ENCODE measurements at regions not wholly inside any gene's neighbourhood (a gene's known extent, or its start where the extent isn't known, plus 50 kb on each side); places are given as distances from the start of the nearest gene placed in this dataset.
"Not testable (repeated sequence)": the region's sequence is repeated elsewhere in the genome, so short reads cannot be mapped to it uniquely, and the experiment has no call there.

- not testable (repeated sequence) for H3K36me3 ChIP-seq (ENCODE audit: control insufficient read depth in 1 of 2, insufficient read depth in 2 of 2, low read depth in 1 of 2, low read length in 2 of 2); H2AFZ ChIP-seq (ENCODE audit: low read depth, low read length); H3K27ac ChIP-seq (ENCODE audit: low read length, poor library complexity, severe bottlenecking); H2BK120ac ChIP-seq (ENCODE audit: low read depth, low read length); H4K91ac ChIP-seq (ENCODE audit: low read length); H3K4me3 ChIP-seq (ENCODE audit: insufficient read depth in 1 of 2, low read depth in 1 of 2, low read length in 2 of 2); H3K4me2 ChIP-seq (ENCODE audit: low read length, poor library complexity, severe bottlenecking); H2BK5ac ChIP-seq (ENCODE audit: low read depth, low read length, poor library complexity, severe bottlenecking); H3K9me3 ChIP-seq (ENCODE audit: control insufficient read depth, low read length); H3K18ac ChIP-seq (ENCODE audit: low read depth in 1 of 2, low read length in 2 of 2); H2AK5ac ChIP-seq (ENCODE audit: low read length, severe bottlenecking); H3K4me1 ChIP-seq (ENCODE audit: control insufficient read depth, insufficient read depth, low read depth, low read length); DNase-seq; H3K23ac ChIP-seq (ENCODE audit: low read length in 2 of 2); H2BK15ac ChIP-seq (ENCODE audit: low read depth, poor library complexity, severe bottlenecking); H3K79me1 ChIP-seq (replicated peaks; ENCODE audit: low read length, poor library complexity, severe bottlenecking); H3K14ac ChIP-seq (ENCODE audit: low read length in 2 of 2); H2BK12ac ChIP-seq (ENCODE audit: low read length in 2 of 2); H4K8ac ChIP-seq (ENCODE audit: low read length); H3K9ac ChIP-seq (ENCODE audit: low read length); H3K27me3 ChIP-seq (ENCODE audit: control insufficient read depth in 1 of 2, insufficient read depth in 1 of 2, low read length in 2 of 2); H3K4ac ChIP-seq (ENCODE audit: low read depth in 1 of 2, low read length in 2 of 2)
- no CpG with 5 or more reads among the region's 4 CpGs for WGBS
These were observed 1197.2 kb downstream of the RPIA start for GRCh38 chr2:89888693-89889092.

- not testable (repeated sequence) for H3K9me3 ChIP-seq (ENCODE audit: control insufficient read depth, low read length); DNase-seq; H3K4ac ChIP-seq (ENCODE audit: low read depth in 1 of 2, low read length in 2 of 2); H3K27me3 ChIP-seq (ENCODE audit: control insufficient read depth in 1 of 2, insufficient read depth in 1 of 2, low read length in 2 of 2); H3K4me1 ChIP-seq (ENCODE audit: control insufficient read depth, insufficient read depth, low read depth, low read length); H3K79me1 ChIP-seq (replicated peaks; ENCODE audit: low read length, poor library complexity, severe bottlenecking); H3K23ac ChIP-seq (ENCODE audit: low read length in 2 of 2); H3K27ac ChIP-seq (ENCODE audit: low read length, poor library complexity, severe bottlenecking); H3K9ac ChIP-seq (ENCODE audit: low read length); H2BK120ac ChIP-seq (ENCODE audit: low read depth, low read length); H3K4me3 ChIP-seq (ENCODE audit: insufficient read depth in 1 of 2, low read depth in 1 of 2, low read length in 2 of 2); H3K18ac ChIP-seq (ENCODE audit: low read depth in 1 of 2, low read length in 2 of 2); H2BK5ac ChIP-seq (ENCODE audit: low read depth, low read length, poor library complexity, severe bottlenecking); H2BK15ac ChIP-seq (ENCODE audit: low read depth, poor library complexity, severe bottlenecking); H3K4me2 ChIP-seq (ENCODE audit: low read length, poor library complexity, severe bottlenecking); H2BK12ac ChIP-seq (ENCODE audit: low read length in 2 of 2); H4K91ac ChIP-seq (ENCODE audit: low read length); H2AFZ ChIP-seq (ENCODE audit: low read depth, low read length); H4K8ac ChIP-seq (ENCODE audit: low read length); H2AK5ac ChIP-seq (ENCODE audit: low read length, severe bottlenecking); H3K36me3 ChIP-seq (ENCODE audit: control insufficient read depth in 1 of 2, insufficient read depth in 2 of 2, low read depth in 1 of 2, low read length in 2 of 2); H3K14ac ChIP-seq (ENCODE audit: low read length in 2 of 2)
- no CpG with 5 or more reads among the region's 7 CpGs for WGBS
These were observed 1198.8 kb downstream of the RPIA start for GRCh38 chr2:89890185-89890773.

GRCh38 chr2:89894988-89895387, 1203.5 kb downstream of the RPIA start:
- H3K79me1 ChIP-seq (replicated peaks; ENCODE audit: low read length, poor library complexity, severe bottlenecking); H2AK5ac ChIP-seq (ENCODE audit: low read length, severe bottlenecking); H2BK15ac ChIP-seq (ENCODE audit: low read depth, poor library complexity, severe bottlenecking); H3K14ac ChIP-seq (ENCODE audit: low read length in 2 of 2); DNase-seq; H2AFZ ChIP-seq (ENCODE audit: low read depth, low read length); H3K27ac ChIP-seq (ENCODE audit: low read length, poor library complexity, severe bottlenecking); H4K8ac ChIP-seq (ENCODE audit: low read length); H3K9ac ChIP-seq (ENCODE audit: low read length); H3K18ac ChIP-seq (ENCODE audit: low read depth in 1 of 2, low read length in 2 of 2); H3K36me3 ChIP-seq (ENCODE audit: control insufficient read depth in 1 of 2, insufficient read depth in 2 of 2, low read depth in 1 of 2, low read length in 2 of 2); H2BK120ac ChIP-seq (ENCODE audit: low read depth, low read length); H3K4me1 ChIP-seq (ENCODE audit: control insufficient read depth, insufficient read depth, low read depth, low read length); H3K4me3 ChIP-seq (ENCODE audit: insufficient read depth in 1 of 2, low read depth in 1 of 2, low read length in 2 of 2); H4K91ac ChIP-seq (ENCODE audit: low read length); H3K27me3 ChIP-seq (ENCODE audit: control insufficient read depth in 1 of 2, insufficient read depth in 1 of 2, low read length in 2 of 2); H2BK5ac ChIP-seq (ENCODE audit: low read depth, low read length, poor library complexity, severe bottlenecking); H2BK12ac ChIP-seq (ENCODE audit: low read length in 2 of 2); H3K23ac ChIP-seq (ENCODE audit: low read length in 2 of 2); H3K4ac ChIP-seq (ENCODE audit: low read depth in 1 of 2, low read length in 2 of 2); H3K9me3 ChIP-seq (ENCODE audit: control insufficient read depth, low read length); H3K4me2 ChIP-seq (ENCODE audit: low read length, poor library complexity, severe bottlenecking): not testable (repeated sequence)
- WGBS: no CpG with 5 or more reads among the region's 4 CpGs

GRCh38 chr2:89895629-89896028, 1204.2 kb downstream of the RPIA start:
- H3K4me2 ChIP-seq (ENCODE audit: low read length, poor library complexity, severe bottlenecking); H3K9me3 ChIP-seq (ENCODE audit: control insufficient read depth, low read length); H4K8ac ChIP-seq (ENCODE audit: low read length); H3K9ac ChIP-seq (ENCODE audit: low read length); H2BK120ac ChIP-seq (ENCODE audit: low read depth, low read length); H4K91ac ChIP-seq (ENCODE audit: low read length); H2BK5ac ChIP-seq (ENCODE audit: low read depth, low read length, poor library complexity, severe bottlenecking); H3K36me3 ChIP-seq (ENCODE audit: control insufficient read depth in 1 of 2, insufficient read depth in 2 of 2, low read depth in 1 of 2, low read length in 2 of 2); H3K18ac ChIP-seq (ENCODE audit: low read depth in 1 of 2, low read length in 2 of 2); H2BK15ac ChIP-seq (ENCODE audit: low read depth, poor library complexity, severe bottlenecking); H2BK12ac ChIP-seq (ENCODE audit: low read length in 2 of 2); H2AK5ac ChIP-seq (ENCODE audit: low read length, severe bottlenecking); H2AFZ ChIP-seq (ENCODE audit: low read depth, low read length); H3K4me1 ChIP-seq (ENCODE audit: control insufficient read depth, insufficient read depth, low read depth, low read length); H3K14ac ChIP-seq (ENCODE audit: low read length in 2 of 2); H3K4ac ChIP-seq (ENCODE audit: low read depth in 1 of 2, low read length in 2 of 2); H3K79me1 ChIP-seq (replicated peaks; ENCODE audit: low read length, poor library complexity, severe bottlenecking); H3K4me3 ChIP-seq (ENCODE audit: insufficient read depth in 1 of 2, low read depth in 1 of 2, low read length in 2 of 2); H3K23ac ChIP-seq (ENCODE audit: low read length in 2 of 2); DNase-seq; H3K27me3 ChIP-seq (ENCODE audit: control insufficient read depth in 1 of 2, insufficient read depth in 1 of 2, low read length in 2 of 2); H3K27ac ChIP-seq (ENCODE audit: low read length, poor library complexity, severe bottlenecking): not testable (repeated sequence)
- WGBS: no CpG with 5 or more reads among the region's 6 CpGs
